ENCODE measurements at regions not wholly inside any gene's neighbourhood (a gene's known extent, or its start where the extent isn't known, plus 50 kb on each side); places are given as distances from the start of the nearest gene placed in this dataset.
"Not testable (repeated sequence)": the region's sequence is repeated elsewhere in the genome, so short reads cannot be mapped to it uniquely, and the experiment has no call there.

DNA sequence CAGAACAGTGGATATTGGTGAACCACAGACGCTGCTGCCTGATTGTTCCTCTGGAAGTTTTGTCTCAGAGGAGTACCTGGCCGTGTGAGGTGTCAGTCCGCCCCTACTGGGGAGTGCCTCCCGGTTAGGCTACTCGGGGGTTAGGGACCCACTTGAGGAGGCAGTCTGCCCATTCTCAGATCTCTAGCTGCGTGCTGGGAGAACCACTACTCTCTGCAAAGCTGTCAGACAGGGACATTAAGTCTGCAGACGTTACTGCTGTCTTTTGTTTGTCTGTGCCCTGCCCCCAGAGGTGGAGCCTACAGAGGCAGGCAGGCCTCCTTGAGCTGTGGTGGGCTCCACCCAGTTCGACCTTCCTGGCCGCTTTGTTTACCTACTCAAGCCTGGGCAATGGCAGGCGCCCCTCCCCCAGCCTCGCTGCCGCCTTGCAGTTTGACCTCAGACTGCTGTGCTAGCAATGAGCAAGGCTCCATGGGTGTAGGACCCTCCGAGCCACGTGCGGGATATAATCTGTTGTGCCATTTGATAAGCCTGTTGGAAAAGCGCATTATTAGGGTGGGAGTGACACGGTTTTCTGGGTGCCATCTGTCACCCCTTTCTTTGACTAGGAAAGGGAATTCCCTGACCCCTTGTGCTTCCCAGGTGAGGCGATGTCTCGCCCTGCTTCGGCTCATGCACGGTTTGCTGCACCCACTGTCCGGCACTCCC, 65.1 kb upstream of the ZNF717 start:
- not testable (repeated sequence) for TF ChIP-seq EZH2 (IDR thresholded peaks at IDR 0.05; ENCODE audit: low read length, unreplicated experiment); EZH2phosphoT487 (IDR thresholded peaks at IDR 0.05; ENCODE audit: borderline replicate concordance, low read length)
- TF ChIP-seq, protein P1, sequence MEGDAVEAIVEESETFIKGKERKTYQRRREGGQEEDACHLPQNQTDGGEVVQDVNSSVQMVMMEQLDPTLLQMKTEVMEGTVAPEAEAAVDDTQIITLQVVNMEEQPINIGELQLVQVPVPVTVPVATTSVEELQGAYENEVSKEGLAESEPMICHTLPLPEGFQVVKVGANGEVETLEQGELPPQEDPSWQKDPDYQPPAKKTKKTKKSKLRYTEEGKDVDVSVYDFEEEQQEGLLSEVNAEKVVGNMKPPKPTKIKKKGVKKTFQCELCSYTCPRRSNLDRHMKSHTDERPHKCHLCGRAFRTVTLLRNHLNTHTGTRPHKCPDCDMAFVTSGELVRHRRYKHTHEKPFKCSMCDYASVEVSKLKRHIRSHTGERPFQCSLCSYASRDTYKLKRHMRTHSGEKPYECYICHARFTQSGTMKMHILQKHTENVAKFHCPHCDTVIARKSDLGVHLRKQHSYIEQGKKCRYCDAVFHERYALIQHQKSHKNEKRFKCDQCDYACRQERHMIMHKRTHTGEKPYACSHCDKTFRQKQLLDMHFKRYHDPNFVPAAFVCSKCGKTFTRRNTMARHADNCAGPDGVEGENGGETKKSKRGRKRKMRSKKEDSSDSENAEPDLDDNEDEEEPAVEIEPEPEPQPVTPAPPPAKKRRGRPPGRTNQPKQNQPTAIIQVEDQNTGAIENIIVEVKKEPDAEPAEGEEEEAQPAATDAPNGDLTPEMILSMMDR (conservative IDR thresholded peaks at IDR 0.05; ENCODE audit: low read depth, low read length) = not testable (repeated sequence)
